Sigmoid colon (tissue), 4 donors: ENCODE measurements at regions not wholly inside any gene's neighbourhood (a gene's known extent, or its start where the extent isn't known, plus 50 kb on each side); places are given as distances from the start of the nearest gene placed in this dataset.

Experiments
- POLR2A ChIP-seq, 2 donors: fragments of 450-650 bp; IDR thresholded peaks; one replicate each; pipeline ENCODE4 v1.6.1; 2016; ENCODE audit warnings: antibody characterized with exemption in 2 of 2, mild to moderate bottlenecking in 2 of 2, moderate library complexity in 2 of 2
- POLR2AphosphoS5 ChIP-seq, 4 donors: sonication (generic); formaldehyde crosslinking; IDR thresholded peaks; one replicate each; pipeline ENCODE4 v1.6.1; 2017; ENCODE audit warnings: antibody characterized with exemption in 4 of 4
- TF ChIP-seq, protein P1 (sequence below), 4 experiments: fragments of 450-650 bp in 3 of 4; fragments of 200-600 bp in 1 of 4; IDR thresholded peaks; one replicate each; pipeline ENCODE4 v1.5.1; 2016 to 2019; ENCODE audit warnings: antibody characterized with exemption in 4 of 4, mild to moderate bottlenecking in 3 of 4, moderate library complexity in 2 of 4

- TF ChIP-seq, protein P1, sequence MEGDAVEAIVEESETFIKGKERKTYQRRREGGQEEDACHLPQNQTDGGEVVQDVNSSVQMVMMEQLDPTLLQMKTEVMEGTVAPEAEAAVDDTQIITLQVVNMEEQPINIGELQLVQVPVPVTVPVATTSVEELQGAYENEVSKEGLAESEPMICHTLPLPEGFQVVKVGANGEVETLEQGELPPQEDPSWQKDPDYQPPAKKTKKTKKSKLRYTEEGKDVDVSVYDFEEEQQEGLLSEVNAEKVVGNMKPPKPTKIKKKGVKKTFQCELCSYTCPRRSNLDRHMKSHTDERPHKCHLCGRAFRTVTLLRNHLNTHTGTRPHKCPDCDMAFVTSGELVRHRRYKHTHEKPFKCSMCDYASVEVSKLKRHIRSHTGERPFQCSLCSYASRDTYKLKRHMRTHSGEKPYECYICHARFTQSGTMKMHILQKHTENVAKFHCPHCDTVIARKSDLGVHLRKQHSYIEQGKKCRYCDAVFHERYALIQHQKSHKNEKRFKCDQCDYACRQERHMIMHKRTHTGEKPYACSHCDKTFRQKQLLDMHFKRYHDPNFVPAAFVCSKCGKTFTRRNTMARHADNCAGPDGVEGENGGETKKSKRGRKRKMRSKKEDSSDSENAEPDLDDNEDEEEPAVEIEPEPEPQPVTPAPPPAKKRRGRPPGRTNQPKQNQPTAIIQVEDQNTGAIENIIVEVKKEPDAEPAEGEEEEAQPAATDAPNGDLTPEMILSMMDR (IDR thresholded peaks at IDR 0.05) = no peak
- TF ChIP-seq POLR2AphosphoS5 (IDR thresholded peaks at IDR 0.05) (no peak), POLR2A (IDR thresholded peaks at IDR 0.05) (no peak)
These were observed 57.6 kb upstream of the MTAP start for GRCh38 chr9:21744841-21745240.
